ENCODE measurements at regions not wholly inside any gene's neighbourhood (a gene's known extent, or its start where the extent isn't known, plus 50 kb on each side); places are given as distances from the start of the nearest gene placed in this dataset.

GRCh38 chr10:53006663-53007526 is 234.3 kb upstream of the MBL2 start:
- DNase-seq (ENCODE audit: low spot score): no peak

- DNase-seq (ENCODE audit: low spot score): no peak
These were observed 233.2 kb upstream of the MBL2 start for GRCh38 chr10:53005612-53006345.

GRCh38 chr10:53003094-53003493 is 230.5 kb upstream of the MBL2 start:
- no peak for DNase-seq (ENCODE audit: low spot score)

- no peak for DNase-seq (ENCODE audit: low spot score)
These were observed 227.1 kb upstream of the MBL2 start for GRCh38 chr10:52999681-53000080.

GRCh38 chr10:52999258-52999657 is 226.7 kb upstream of the MBL2 start:
- DNase-seq (ENCODE audit: low spot score): no peak

- no peak for DNase-seq (ENCODE audit: low spot score)
These were observed 224.4 kb upstream of the MBL2 start for GRCh38 chr10:52997007-52997406.

GRCh38 chr10:52994370-52994769 is 221.8 kb upstream of the MBL2 start:
- no peak for DNase-seq (ENCODE audit: low spot score)

GRCh38 chr10:52993109-52993508 is 220.5 kb upstream of the MBL2 start:
- no peak for DNase-seq (ENCODE audit: low spot score)

- no peak for DNase-seq (ENCODE audit: low spot score)
These were observed 220.0 kb upstream of the MBL2 start for GRCh38 chr10:52992567-52992966.

- no peak for DNase-seq (ENCODE audit: low spot score)
These were observed 216.3 kb upstream of the MBL2 start for GRCh38 chr10:52988923-52989322.

GRCh38 chr10:52986125-52986524 is 213.5 kb upstream of the MBL2 start:
- DNase-seq (ENCODE audit: low spot score): no peak

GRCh38 chr10:52984169-52984568 is 211.6 kb upstream of the MBL2 start:
- DNase-seq (ENCODE audit: low spot score): no peak

GRCh38 chr10:52979295-52979990 is 206.9 kb upstream of the MBL2 start:
- DNase-seq (ENCODE audit: low spot score): no peak

- no peak for DNase-seq (ENCODE audit: low spot score)
These were observed 205.0 kb upstream of the MBL2 start for GRCh38 chr10:52977581-52977980.

GRCh38 chr10:52967806-52968795 is 195.5 kb upstream of the MBL2 start:
- no peak for DNase-seq (ENCODE audit: low spot score)

GRCh38 chr10:52966904-52967303 is 194.3 kb upstream of the MBL2 start:
- DNase-seq (ENCODE audit: low spot score): no peak

GRCh38 chr10:52965938-52966401 is 193.4 kb upstream of the MBL2 start:
- no peak for DNase-seq (ENCODE audit: low spot score)

- DNase-seq (ENCODE audit: low spot score): no peak
These were observed 192.9 kb upstream of the MBL2 start for GRCh38 chr10:52965509-52965908.

GRCh38 chr10:52961323-52961722 is 188.7 kb upstream of the MBL2 start:
- DNase-seq (ENCODE audit: low spot score): no peak

GRCh38 chr10:52959810-52960209 is 187.2 kb upstream of the MBL2 start:
- no peak for DNase-seq (ENCODE audit: low spot score)

GRCh38 chr10:52956861-52957260 is 184.3 kb upstream of the MBL2 start:
- DNase-seq (ENCODE audit: low spot score): no peak
